ENCODE measurements at regions not wholly inside any gene's neighbourhood (a gene's known extent, or its start where the extent isn't known, plus 50 kb on each side); places are given as distances from the start of the nearest gene placed in this dataset.
A peak's percentile ranks its signal among the peaks of the same experiment; 100 is the strongest.
"Not testable (repeated sequence)": the region's sequence is repeated elsewhere in the genome, so short reads cannot be mapped to it uniquely, and the experiment has no call there.

DNA sequence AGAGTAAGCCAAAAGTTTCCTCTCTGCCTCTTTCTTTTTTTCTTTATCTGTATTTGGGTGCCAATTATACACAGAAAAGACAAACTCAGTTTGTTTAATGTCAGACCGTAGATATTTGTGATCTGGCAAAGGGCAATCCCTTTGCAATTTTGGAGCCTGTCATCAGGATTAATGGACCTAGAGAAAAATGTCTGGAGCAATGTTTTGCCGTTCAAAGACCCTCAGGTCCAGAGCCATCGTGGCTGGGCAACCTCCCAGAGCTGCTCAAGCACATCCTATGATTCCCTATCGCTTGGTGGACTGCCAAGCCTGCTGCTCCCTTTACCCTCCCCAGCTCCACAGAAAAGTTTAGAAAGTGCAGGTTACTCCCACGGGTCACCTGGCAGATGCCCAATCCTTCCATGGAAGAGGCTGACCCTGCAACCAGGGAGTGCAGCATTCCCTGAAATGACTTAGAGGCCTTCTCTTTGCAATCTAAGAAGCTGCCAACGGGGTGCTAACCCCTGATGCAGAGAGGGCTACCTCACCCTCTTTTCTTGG is 112.5 kb upstream of the NGF start:
- DNase-seq: no peak
- peaks cover 2% of the 10 kb centered on the region for H3K27me3 Mint-ChIP-seq
- no peaks in the 10 kb centered on the region for H3K36me3 Mint-ChIP-seq (ENCODE audit: low read depth)
- no peak for ATAC-seq
- H3K27ac Mint-ChIP-seq: no peak overlapping the region
- H3K9me3 Mint-ChIP-seq (ENCODE audit: low read depth): no peaks in the 10 kb centered on the region
- ChIA-PET POLR2A (no interaction called here), CTCF (no interaction called here)
- H3K4me1 Mint-ChIP-seq: no peaks in the 10 kb centered on the region
- intact Hi-C loops (cut with DNase I, micrococcal nuclease): no loop called here
- H3K4me3 Mint-ChIP-seq: no peak overlapping the region

DNA sequence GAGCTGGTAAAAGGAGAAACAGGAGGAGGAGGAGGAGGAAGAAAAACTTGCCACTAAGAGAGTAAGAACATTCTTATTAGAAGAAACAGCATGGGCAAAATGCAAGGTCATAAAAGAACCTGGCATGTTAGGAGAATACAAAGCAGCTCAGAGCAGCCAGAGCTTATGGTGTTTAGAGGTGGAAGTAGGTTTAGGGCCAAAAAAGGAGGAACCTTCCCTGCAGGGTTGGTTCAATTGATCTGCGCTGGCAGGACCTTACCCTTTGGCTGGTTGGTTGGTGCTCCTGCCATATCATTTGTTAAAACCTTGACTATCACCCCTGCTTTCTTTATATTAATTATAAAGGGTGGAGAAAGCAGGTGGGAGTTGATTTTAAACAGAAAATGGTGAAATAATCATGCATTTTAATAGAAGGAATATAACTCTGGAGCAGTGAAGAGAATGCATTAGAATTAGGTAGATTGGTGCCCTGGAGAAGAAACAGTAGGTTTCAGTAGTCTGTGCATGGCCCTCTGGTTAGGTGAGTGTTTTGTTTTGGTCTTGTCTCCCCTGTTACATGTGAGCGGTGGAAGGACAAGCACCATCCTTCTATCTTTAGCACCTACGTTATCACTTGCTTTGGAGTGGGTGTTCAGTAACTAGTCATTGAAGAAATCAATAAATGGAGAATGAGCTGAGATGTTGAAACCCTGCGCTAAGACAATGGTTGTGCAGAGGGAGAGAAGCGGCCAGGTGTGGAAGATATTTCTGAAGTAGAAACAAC is 110.4 kb upstream of the NGF start:
- CTCF ChIA-PET: interaction anchor here (1.0 kb wide), 1 partner anchor 10 kb away, joined by 3 read pairs; no protein-coding TSS in a partner anchor
- intact Hi-C loops (cut with DNase I, micrococcal nuclease): no loop called here
- POLR2A ChIA-PET: interaction anchor here (0.6 kb wide), 1 partner anchor 23 kb away, joined by 5 read pairs; no protein-coding TSS in a partner anchor
- no peak for ATAC-seq
- Mint-ChIP-seq H3K27ac (no peak overlapping the region), H3K36me3 (ENCODE audit: low read depth) (no peaks in the 10 kb centered on the region), H3K27me3 (peaks cover 2% of the 10 kb centered on the region), H3K4me1 (no peaks in the 10 kb centered on the region), H3K4me3 (no peak overlapping the region), H3K9me3 (ENCODE audit: low read depth) (no peaks in the 10 kb centered on the region)
- DNase-seq: no peak

DNA sequence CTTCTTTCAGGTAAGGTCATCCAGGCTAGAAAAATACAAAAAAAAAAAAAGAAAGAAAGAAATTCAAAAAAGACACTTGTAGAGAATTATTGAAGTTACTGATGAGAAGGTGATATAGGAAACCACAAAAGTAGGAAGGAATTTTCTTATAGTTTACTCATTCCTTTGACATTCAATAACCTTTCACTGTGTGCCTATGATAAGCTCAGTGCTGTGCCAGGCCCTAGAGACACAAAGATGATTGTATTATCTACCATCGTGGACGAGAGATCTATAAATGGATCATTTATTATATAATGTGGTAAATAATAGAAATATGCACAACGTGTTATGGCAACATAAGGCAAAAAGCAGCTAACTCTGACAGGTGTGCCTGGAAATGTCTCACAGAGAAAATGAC is 109.6 kb upstream of the NGF start:
- ChIA-PET POLR2A (no interaction called here), CTCF (interaction anchor here (1.0 to 1.3 kb wide), 2 partner anchors 9 to 10 kb away, joined by 3 read pairs; no protein-coding TSS in a partner anchor)
- H3K9me3 Mint-ChIP-seq (ENCODE audit: low read depth): no peaks in the 10 kb centered on the region
- ATAC-seq: no peak
- H3K27me3 Mint-ChIP-seq: peaks cover 2% of the 10 kb centered on the region
- H3K27ac Mint-ChIP-seq: no peak overlapping the region
- no peak overlapping the region for H3K4me3 Mint-ChIP-seq
- intact Hi-C loops (cut with DNase I, micrococcal nuclease): no loop called here
- no peaks in the 10 kb centered on the region for H3K36me3 Mint-ChIP-seq (ENCODE audit: low read depth)
- no peak for DNase-seq
- H3K4me1 Mint-ChIP-seq: no peaks in the 10 kb centered on the region

DNA sequence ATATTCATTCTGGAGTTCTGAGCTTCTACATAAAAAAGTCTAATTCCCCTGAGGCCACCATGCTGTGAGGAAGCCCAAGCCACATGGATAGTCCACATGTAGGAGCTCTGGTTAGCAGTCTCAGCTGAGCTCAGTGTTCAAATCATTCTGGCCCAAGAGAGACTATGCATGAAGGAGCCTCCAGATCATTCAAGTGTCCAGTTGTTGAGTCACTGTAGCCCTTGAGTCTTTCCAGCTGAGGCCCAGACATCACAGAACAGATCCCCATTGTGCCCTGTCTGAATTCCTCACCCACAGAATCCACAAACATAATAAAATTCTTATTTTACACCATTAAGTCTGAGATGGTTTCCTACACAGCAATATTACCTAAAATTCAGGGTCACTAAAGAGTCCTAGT is 107.0 kb upstream of the NGF start:
- intact Hi-C loops (cut with DNase I, micrococcal nuclease): no loop called here
- Mint-ChIP-seq H3K27me3 (peaks cover 10% of the 10 kb centered on the region), H3K36me3 (ENCODE audit: low read depth) (no peaks in the 10 kb centered on the region), H3K9me3 (ENCODE audit: low read depth) (peaks cover under 1% of the 10 kb centered on the region), H3K4me3 (no peak overlapping the region), H3K27ac (no peak overlapping the region), H3K4me1 (no peaks in the 10 kb centered on the region)
- no peak for ATAC-seq
- POLR2A ChIA-PET: no interaction called here
- CTCF ChIA-PET: interaction anchor here (0.9 kb wide), 1 partner anchor 308 kb away, joined by 3 read pairs; no protein-coding TSS in a partner anchor
- DNase-seq: no peak

DNA sequence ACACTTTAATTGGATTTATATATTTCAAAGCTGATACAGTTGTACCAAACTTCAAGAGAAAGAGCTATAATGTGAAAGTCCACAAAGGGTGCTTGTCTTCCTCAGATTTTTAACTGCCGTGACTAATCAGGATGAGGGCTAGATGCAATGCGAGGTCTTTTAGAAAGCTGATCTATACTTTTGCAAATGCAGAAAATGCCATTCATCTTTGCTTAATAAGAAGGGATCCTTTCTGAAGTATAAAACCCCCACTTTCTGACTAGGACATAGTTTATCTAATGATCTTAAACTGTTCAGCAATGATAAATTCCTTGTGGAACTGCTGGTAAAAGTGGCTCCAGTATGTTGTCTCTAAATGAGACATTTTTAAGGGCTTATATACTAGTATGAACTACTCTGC is 102.7 kb upstream of the NGF start:
- Mint-ChIP-seq H3K36me3 (ENCODE audit: low read depth) (no peaks in the 10 kb centered on the region), H3K27me3 (peaks cover 9% of the 10 kb centered on the region), H3K27ac (no peak overlapping the region), H3K9me3 (ENCODE audit: low read depth) (peaks cover 3% of the 10 kb centered on the region), H3K4me3 (no peak overlapping the region), H3K4me1 (no peaks in the 10 kb centered on the region)
- ChIA-PET CTCF (interaction anchor here (1.1 kb wide), 1 partner anchor 300 kb away, joined by 3 read pairs; no protein-coding TSS in a partner anchor), POLR2A (no interaction called here)
- intact Hi-C loops (cut with DNase I, micrococcal nuclease): no loop called here
- DNase-seq (no peak), ATAC-seq (no peak)

DNA sequence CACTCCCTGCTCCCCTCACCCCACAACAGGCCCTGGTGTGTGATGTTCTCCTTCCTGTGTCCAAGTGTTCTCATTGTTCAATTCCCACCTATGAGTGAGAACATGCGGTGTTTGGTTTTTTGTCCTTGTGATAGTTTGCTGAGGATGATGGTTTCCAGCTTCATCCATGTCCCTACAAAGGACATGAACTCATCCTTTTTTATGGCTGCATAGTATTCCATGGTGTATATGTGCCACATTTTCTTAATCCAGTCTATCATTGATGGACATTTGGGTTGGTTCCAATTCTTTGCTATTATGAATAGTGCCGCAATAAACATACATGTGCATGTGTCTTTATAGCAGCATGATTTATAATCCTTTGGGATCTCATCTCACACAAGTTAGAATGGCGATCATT is 101.5 kb upstream of the NGF start:
- H3K36me3 Mint-ChIP-seq (ENCODE audit: low read depth); CTCF ChIA-PET; H3K4me3 Mint-ChIP-seq; H3K4me1 Mint-ChIP-seq; ATAC-seq; H3K27ac Mint-ChIP-seq; POLR2A ChIA-PET; DNase-seq; H3K27me3 Mint-ChIP-seq; H3K9me3 Mint-ChIP-seq (ENCODE audit: low read depth): not testable (repeated sequence)
- intact Hi-C loops (cut with DNase I, micrococcal nuclease): loop anchor here in 1 of 2 experiments (10.0 kb wide), 1 partner anchor 55 kb away; no protein-coding TSS in a partner anchor

DNA sequence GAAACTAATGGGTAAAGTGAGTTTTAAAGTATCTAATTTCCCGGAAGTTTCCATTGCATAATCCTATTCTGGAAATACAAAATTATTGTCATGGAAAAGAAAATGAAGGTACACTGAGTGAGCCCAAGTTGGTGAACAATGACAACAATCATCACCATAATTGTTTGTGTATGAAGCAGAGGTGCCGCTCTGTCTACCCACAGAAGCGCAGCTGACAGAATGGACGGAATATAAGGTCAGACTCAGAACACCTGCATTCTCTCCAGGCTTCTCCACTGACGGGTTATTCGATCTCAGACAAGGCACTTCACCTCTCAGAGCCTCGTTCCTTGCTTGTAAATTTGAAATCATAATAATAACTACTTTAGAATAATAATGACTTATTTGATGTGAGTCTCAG is 99.1 kb upstream of the NGF start:
- H3K27ac Mint-ChIP-seq: no peak overlapping the region
- peaks cover 3% of the 10 kb centered on the region for H3K9me3 Mint-ChIP-seq (ENCODE audit: low read depth)
- ATAC-seq (no peak), DNase-seq (no peak)
- H3K4me1 Mint-ChIP-seq: no peaks in the 10 kb centered on the region
- peaks cover 11% of the 10 kb centered on the region for H3K27me3 Mint-ChIP-seq
- no peaks in the 10 kb centered on the region for H3K36me3 Mint-ChIP-seq (ENCODE audit: low read depth)
- CTCF ChIA-PET: no interaction called here
- POLR2A ChIA-PET: no interaction called here
- no peak overlapping the region for H3K4me3 Mint-ChIP-seq
- intact Hi-C loops (cut with DNase I, micrococcal nuclease): loop anchor here in 1 of 2 experiments (10.0 kb wide), 1 partner anchor 58 kb away; no protein-coding TSS in a partner anchor

DNA sequence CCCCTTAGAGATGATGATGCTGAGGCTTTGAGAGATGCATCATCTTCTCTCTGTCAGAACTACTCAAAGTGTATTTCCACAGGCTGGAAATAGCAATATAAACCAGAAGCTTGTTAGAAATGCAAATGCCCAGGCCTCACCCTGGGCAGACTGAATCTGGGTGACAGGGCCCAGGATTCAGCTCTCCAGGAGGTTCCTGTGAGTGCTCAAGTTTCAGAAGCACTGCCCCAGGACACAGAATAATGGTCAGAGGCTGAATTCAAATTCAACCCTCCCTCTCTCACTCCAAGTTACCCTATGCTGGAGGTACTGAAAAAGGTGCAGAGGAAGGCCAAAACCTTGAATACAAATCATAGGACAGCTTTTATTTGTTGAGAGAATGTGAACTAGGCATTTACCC is 98.5 kb upstream of the NGF start:
- DNase-seq (no peak), ATAC-seq (no peak)
- Mint-ChIP-seq H3K4me3 (no peak overlapping the region), H3K27me3 (peaks cover 11% of the 10 kb centered on the region), H3K27ac (no peak overlapping the region), H3K36me3 (ENCODE audit: low read depth) (no peaks in the 10 kb centered on the region), H3K9me3 (ENCODE audit: low read depth) (peaks cover 3% of the 10 kb centered on the region), H3K4me1 (no peaks in the 10 kb centered on the region)
- CTCF ChIA-PET: no interaction called here
- intact Hi-C loops (cut with DNase I, micrococcal nuclease): loop anchor here in 1 of 2 experiments (10.0 kb wide), 1 partner anchor 58 kb away; no protein-coding TSS in a partner anchor
- POLR2A ChIA-PET: no interaction called here

DNA sequence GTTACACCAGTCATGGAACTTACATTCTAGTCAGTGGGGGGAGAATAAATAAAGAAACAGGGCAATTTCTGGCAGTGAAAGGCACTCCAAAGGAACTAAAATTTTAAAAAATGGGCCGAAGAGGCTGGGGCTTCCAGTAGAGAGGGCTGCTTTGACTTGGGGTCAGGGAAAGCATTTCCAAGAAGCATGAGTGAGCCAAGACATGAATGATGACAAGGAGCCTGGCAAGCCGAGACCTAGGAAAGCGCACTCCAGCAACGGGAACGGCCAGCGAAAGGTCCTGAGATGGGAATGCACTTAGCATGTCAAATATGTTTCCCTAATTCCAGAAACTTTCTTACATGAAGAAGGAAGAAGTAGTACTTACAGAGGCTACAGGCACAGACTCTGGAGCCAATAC is 95.4 kb upstream of the NGF start:
- ChIA-PET CTCF (no interaction called here), POLR2A (no interaction called here)
- Mint-ChIP-seq H3K4me3 (no peak overlapping the region), H3K4me1 (peaks cover 6% of the 10 kb centered on the region), H3K27ac (no peak overlapping the region), H3K27me3 (peaks cover 10% of the 10 kb centered on the region), H3K9me3 (ENCODE audit: low read depth) (no peaks in the 10 kb centered on the region), H3K36me3 (ENCODE audit: low read depth) (no peaks in the 10 kb centered on the region)
- intact Hi-C loops (cut with DNase I, micrococcal nuclease): loop anchor here in 1 of 2 experiments (10.0 kb wide), 1 partner anchor 61 kb away; no protein-coding TSS in a partner anchor
- ATAC-seq (no peak), DNase-seq (no peak)

DNA sequence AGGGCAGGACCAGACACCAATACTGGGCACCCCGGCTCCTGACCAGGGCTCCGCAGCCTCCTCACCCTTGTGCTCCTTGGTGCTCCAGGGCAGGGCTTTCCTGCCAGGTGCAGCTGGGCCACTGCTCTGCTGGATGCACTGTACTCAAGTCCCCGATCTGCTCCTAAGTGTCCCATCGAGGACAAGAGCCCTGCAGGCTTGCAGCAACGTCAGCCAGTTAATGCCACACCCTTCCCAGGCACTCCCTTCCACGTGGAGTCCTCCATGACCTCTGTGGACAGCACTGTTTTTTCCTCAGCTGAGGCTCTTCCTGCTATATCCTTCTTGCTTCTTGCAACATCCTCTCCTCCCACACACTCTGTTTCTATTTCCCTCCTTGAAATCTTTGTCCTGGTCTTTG is 94.0 kb upstream of the NGF start:
- Mint-ChIP-seq H3K4me1 (peaks cover 6% of the 10 kb centered on the region), H3K4me3 (no peak overlapping the region), H3K9me3 (ENCODE audit: low read depth) (no peaks in the 10 kb centered on the region), H3K27me3 (peaks cover 10% of the 10 kb centered on the region), H3K36me3 (ENCODE audit: low read depth) (no peaks in the 10 kb centered on the region), H3K27ac (no peak overlapping the region)
- intact Hi-C loops (cut with DNase I, micrococcal nuclease): loop anchor here in 1 of 2 experiments (10.0 kb wide), 1 partner anchor 63 kb away; no protein-coding TSS in a partner anchor
- CTCF ChIA-PET: interaction anchor here (0.6 kb wide), 1 partner anchor 1149 kb away, joined by 4 read pairs; no protein-coding TSS in a partner anchor
- POLR2A ChIA-PET: no interaction called here
- no peak for DNase-seq
- ATAC-seq: no peak

DNA sequence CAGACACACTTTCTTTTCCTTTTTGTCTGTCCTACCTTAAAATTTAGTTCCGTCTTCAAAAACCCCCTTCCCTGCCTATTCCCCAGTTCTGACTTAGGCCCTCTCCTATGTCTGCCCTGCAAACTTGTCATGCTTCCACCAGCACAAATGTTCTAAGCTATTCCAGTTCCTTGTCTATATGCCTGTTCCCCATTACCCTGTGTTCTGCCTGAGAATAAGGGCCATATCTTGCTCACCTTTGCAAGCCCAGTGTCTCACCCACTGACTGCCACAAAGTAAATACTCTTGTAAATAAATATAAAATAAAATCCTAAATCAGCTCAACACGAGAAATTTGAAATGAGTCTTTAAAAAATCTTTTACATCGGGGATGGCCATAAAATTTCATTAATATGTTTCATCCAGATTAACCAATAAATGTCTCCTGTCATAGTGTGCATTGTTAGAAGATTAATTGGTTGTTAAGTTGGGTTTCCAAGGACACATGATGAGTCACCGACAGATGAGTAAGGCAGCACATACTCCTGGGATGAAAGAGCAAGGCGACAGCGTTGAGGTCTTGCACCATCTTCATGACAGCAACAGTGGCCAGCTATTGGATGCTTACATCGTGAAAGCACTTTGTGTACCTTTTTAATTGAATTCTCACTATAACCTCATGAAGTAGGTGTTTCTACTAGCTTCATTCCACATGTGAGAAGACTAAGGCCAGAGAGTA is 92.6 kb upstream of the NGF start:
- ATAC-seq (no peak), DNase-seq (peak; percentile 16)
- Mint-ChIP-seq H3K27me3 (peaks cover 15% of the 10 kb centered on the region), H3K4me3 (no peak overlapping the region), H3K9me3 (ENCODE audit: low read depth) (no peaks in the 10 kb centered on the region), H3K36me3 (ENCODE audit: low read depth) (no peaks in the 10 kb centered on the region), H3K4me1 (peaks cover 6% of the 10 kb centered on the region), H3K27ac (no peak overlapping the region)
- ChIA-PET CTCF (no interaction called here), POLR2A (no interaction called here)
- intact Hi-C loops (cut with DNase I, micrococcal nuclease): loop anchor here in 1 of 2 experiments (10.0 kb wide), 1 partner anchor 64 kb away; no protein-coding TSS in a partner anchor

Data from activated CD4-positive, alpha-beta T cell treated with anti-CD3 and anti-CD28 coated beads for 36 hours (primary cell).